A549 (cell line): ENCODE measurements at regions not wholly inside any gene's neighbourhood (a gene's known extent, or its start where the extent isn't known, plus 50 kb on each side); places are given as distances from the start of the nearest gene placed in this dataset.
"Not testable (repeated sequence)": the region's sequence is repeated elsewhere in the genome, so short reads cannot be mapped to it uniquely, and the experiment has no call there.

Experiments
- CBX8 ChIP-seq: fragments of 200-600 bp; sonication (generic); IDR thresholded peaks from 2 replicates; pipeline ENCODE4 v1.6.1; 2016
- EHMT2 ChIP-seq: fragments of 200-600 bp; sonication (generic); IDR thresholded peaks from 2 replicates; pipeline ENCODE4 v1.6.1; 2016; ENCODE audit warnings: antibody characterized with exemption, low read depth, mild to moderate bottlenecking, moderate library complexity
- HDAC2 ChIP-seq: fragments of 200-600 bp; sonication (generic); IDR thresholded peaks from 2 replicates; pipeline ENCODE4 v1.6.1; 2016
- JUN ChIP-seq, 2 experiments: fragments of >200 bp; sonication (Bioruptor Twin); formaldehyde crosslinking; IDR thresholded peaks; 2 replicates in 1 of 2; 3 replicates in 1 of 2; pipeline ENCODE4 v1.6.1; 2016 to 2017
- KDM1A ChIP-seq: fragments of 200-600 bp; sonication (generic); IDR thresholded peaks from 2 replicates; pipeline ENCODE4 v1.6.1; 2016; ENCODE audit warnings: low read depth, mild to moderate bottlenecking
- POLR2A ChIP-seq: IDR thresholded peaks from 2 replicates; pipeline ENCODE4 v1.6.1; 2012; ENCODE audit warnings: mild to moderate bottlenecking, low read length
- RAD21 ChIP-seq, 2 experiments: fragments of >200 bp in 1 of 2; sonication (Bioruptor Twin) in 1 of 2; formaldehyde crosslinking in 1 of 2; IDR thresholded peaks in 1 of 2; conservative IDR thresholded peaks in 1 of 2; 2 replicates in 1 of 2; 3 replicates in 1 of 2; pipeline ENCODE4 v1.6.1; 2012 to 2018; ENCODE audit warnings: inconsistent platforms in 1 of 2
- RCOR1 ChIP-seq: fragments of 150-350 bp; IDR thresholded peaks from 2 replicates; pipeline ENCODE4 v1.6.1; 2014; ENCODE audit warnings: antibody characterized with exemption, low read length, low read depth
- SREBF2 ChIP-seq: fragments of 450-650 bp; IDR thresholded peaks from 2 replicates; pipeline ENCODE4 v1.6.1; 2014; ENCODE audit warnings: mild to moderate bottlenecking, moderate library complexity
- ZFP36 ChIP-seq: fragments of 450-650 bp; IDR thresholded peaks from 2 replicates; pipeline ENCODE4 v1.6.1; 2014; ENCODE audit warnings: borderline replicate concordance; ENCODE audit not compliant: partially characterized antibody
- TF ChIP-seq, protein P1 (sequence below): fragments of >200 bp; sonication (Bioruptor Twin); formaldehyde crosslinking; IDR thresholded peaks from 3 replicates; pipeline ENCODE4 v1.5.1; 2016
- TF ChIP-seq, protein P2 (sequence below): IDR thresholded peaks from 2 replicates; pipeline ENCODE4 v1.6.1; 2012
- TF ChIP-seq, protein P3 (sequence below): IDR thresholded peaks from 2 replicates; pipeline ENCODE4 v1.6.1; 2012
- TF ChIP-seq, protein P4 (sequence below): fragments of 200-600 bp; sonication (generic); IDR thresholded peaks from 2 replicates; pipeline ENCODE4 v1.6.1; 2016; ENCODE audit warnings: antibody characterized with exemption, mild to moderate bottlenecking, moderate library complexity

DNA sequence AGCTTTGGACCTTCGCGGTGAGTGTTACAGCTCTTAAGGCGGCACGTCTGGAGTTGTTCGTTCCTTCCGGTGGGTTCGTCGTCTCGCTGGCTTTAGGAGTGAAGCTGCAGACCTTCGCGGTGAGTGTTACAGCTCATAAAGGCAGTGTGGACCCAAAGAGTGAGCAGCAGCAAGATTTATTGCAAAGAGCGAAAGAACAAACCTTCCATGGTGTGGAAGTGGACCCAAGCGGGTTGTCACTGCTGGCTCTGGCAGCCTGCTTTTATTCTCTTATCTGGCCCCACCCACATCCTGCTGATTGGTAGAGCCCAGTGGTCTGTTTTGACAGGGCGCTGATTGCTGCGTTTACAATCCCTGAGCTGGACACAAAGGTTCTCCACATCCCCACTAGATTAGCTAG, 396.1 kb upstream of the LCORL start:
- TF ChIP-seq, protein P1, sequence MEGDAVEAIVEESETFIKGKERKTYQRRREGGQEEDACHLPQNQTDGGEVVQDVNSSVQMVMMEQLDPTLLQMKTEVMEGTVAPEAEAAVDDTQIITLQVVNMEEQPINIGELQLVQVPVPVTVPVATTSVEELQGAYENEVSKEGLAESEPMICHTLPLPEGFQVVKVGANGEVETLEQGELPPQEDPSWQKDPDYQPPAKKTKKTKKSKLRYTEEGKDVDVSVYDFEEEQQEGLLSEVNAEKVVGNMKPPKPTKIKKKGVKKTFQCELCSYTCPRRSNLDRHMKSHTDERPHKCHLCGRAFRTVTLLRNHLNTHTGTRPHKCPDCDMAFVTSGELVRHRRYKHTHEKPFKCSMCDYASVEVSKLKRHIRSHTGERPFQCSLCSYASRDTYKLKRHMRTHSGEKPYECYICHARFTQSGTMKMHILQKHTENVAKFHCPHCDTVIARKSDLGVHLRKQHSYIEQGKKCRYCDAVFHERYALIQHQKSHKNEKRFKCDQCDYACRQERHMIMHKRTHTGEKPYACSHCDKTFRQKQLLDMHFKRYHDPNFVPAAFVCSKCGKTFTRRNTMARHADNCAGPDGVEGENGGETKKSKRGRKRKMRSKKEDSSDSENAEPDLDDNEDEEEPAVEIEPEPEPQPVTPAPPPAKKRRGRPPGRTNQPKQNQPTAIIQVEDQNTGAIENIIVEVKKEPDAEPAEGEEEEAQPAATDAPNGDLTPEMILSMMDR = not testable (repeated sequence)
- TF ChIP-seq SREBF2; ZFP36; KDM1A; POLR2A; CBX8; HDAC2; JUN (IDR thresholded peaks at IDR 0.05); EHMT2; RAD21 (conservative IDR thresholded peaks at IDR 0.05 in 1 of 2, IDR thresholded peaks at IDR 0.05 in 1 of 2); RCOR1: not testable (repeated sequence)
- TF ChIP-seq, protein P2, sequence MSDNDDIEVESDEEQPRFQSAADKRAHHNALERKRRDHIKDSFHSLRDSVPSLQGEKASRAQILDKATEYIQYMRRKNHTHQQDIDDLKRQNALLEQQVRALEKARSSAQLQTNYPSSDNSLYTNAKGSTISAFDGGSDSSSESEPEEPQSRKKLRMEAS = not testable (repeated sequence)
- TF ChIP-seq, protein P3, sequence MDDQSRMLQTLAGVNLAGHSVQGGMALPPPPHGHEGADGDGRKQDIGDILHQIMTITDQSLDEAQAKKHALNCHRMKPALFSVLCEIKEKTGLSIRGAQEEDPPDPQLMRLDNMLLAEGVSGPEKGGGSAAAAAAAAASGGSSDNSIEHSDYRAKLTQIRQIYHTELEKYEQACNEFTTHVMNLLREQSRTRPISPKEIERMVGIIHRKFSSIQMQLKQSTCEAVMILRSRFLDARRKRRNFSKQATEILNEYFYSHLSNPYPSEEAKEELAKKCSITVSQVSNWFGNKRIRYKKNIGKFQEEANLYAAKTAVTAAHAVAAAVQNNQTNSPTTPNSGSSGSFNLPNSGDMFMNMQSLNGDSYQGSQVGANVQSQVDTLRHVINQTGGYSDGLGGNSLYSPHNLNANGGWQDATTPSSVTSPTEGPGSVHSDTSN = not testable (repeated sequence)
- TF ChIP-seq, protein P4, sequence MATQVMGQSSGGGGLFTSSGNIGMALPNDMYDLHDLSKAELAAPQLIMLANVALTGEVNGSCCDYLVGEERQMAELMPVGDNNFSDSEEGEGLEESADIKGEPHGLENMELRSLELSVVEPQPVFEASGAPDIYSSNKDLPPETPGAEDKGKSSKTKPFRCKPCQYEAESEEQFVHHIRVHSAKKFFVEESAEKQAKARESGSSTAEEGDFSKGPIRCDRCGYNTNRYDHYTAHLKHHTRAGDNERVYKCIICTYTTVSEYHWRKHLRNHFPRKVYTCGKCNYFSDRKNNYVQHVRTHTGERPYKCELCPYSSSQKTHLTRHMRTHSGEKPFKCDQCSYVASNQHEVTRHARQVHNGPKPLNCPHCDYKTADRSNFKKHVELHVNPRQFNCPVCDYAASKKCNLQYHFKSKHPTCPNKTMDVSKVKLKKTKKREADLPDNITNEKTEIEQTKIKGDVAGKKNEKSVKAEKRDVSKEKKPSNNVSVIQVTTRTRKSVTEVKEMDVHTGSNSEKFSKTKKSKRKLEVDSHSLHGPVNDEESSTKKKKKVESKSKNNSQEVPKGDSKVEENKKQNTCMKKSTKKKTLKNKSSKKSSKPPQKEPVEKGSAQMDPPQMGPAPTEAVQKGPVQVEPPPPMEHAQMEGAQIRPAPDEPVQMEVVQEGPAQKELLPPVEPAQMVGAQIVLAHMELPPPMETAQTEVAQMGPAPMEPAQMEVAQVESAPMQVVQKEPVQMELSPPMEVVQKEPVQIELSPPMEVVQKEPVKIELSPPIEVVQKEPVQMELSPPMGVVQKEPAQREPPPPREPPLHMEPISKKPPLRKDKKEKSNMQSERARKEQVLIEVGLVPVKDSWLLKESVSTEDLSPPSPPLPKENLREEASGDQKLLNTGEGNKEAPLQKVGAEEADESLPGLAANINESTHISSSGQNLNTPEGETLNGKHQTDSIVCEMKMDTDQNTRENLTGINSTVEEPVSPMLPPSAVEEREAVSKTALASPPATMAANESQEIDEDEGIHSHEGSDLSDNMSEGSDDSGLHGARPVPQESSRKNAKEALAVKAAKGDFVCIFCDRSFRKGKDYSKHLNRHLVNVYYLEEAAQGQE = not testable (repeated sequence)
